ENCODE measurements at regions not wholly inside any gene's neighbourhood (a gene's known extent, or its start where the extent isn't known, plus 50 kb on each side); places are given as distances from the start of the nearest gene placed in this dataset.

GRCh38 chr2:200219309-200220113 lies 87.0 kb upstream of the SPATS2L start:
- TF ChIP-seq CTCF (IDR thresholded peaks at IDR 0.05; ENCODE audit: low read depth, low read length, poor library complexity, severe bottlenecking) (no peak), EZH2phosphoT487 (IDR thresholded peaks at IDR 0.05; ENCODE audit: borderline replicate concordance, low read length) (no peak)

Measured in DOHH2 (cell line).